ENCODE measurements at regions not wholly inside any gene's neighbourhood (a gene's known extent, or its start where the extent isn't known, plus 50 kb on each side); places are given as distances from the start of the nearest gene placed in this dataset.
A peak's percentile ranks its signal among the peaks of the same experiment; 100 is the strongest.

GRCh38 chr22:34055525-34056200 lies 135.4 kb upstream of the LARGE1 start:
- H3K27me3 ChIP-seq: peaks cover 0 to 5% (median 0%) of the 10 kb centered on the region in 4 donors
- DNase-seq (ENCODE audit: extremely low spot score): peak; percentile 53
- no peaks in the 10 kb centered on the region for H3K36me3 ChIP-seq
- H3K4me1 ChIP-seq: no peaks in the 10 kb centered on the region
- H3K27ac ChIP-seq (replicated peaks in 1 of 4): no peak overlapping the region
- TF ChIP-seq POLR2A (IDR thresholded peaks at IDR 0.05; ENCODE audit: low read depth) (no peak), CTCF (IDR thresholded peaks at IDR 0.05) (no peak), EP300 (IDR thresholded peaks at IDR 0.05) (no peak), POLR2AphosphoS5 (IDR thresholded peaks at IDR 0.05) (no peak)
- intact Hi-C loops (cut with DNase I): no loop called here
- 47% methylated on average over 3 of the region's 3 CpGs for WGBS
- peaks cover 0 to 27% (median 14%) of the 10 kb centered on the region in 4 donors for H3K9me3 ChIP-seq
- no peak overlapping the region for H3K4me3 ChIP-seq

GRCh38 chr22:34057726-34058125 lies 137.4 kb upstream of the LARGE1 start:
- no peak for DNase-seq (ENCODE audit: extremely low spot score)
- H3K27ac ChIP-seq (replicated peaks in 1 of 4): no peak overlapping the region
- no peaks in the 10 kb centered on the region for H3K4me1 ChIP-seq
- H3K27me3 ChIP-seq: peaks cover 0 to 5% (median 0%) of the 10 kb centered on the region in 4 donors
- peaks cover 0 to 27% (median 14%) of the 10 kb centered on the region in 4 donors for H3K9me3 ChIP-seq
- intact Hi-C loops (cut with DNase I): no loop called here
- H3K36me3 ChIP-seq: no peaks in the 10 kb centered on the region
- no peak for TF ChIP-seq CTCF (IDR thresholded peaks at IDR 0.05)
- no peak for TF ChIP-seq POLR2A (IDR thresholded peaks at IDR 0.05; ENCODE audit: low read depth)
- no peak for TF ChIP-seq POLR2AphosphoS5 (IDR thresholded peaks at IDR 0.05)
- TF ChIP-seq EP300 (IDR thresholded peaks at IDR 0.05): no peak
- H3K4me3 ChIP-seq: no peak overlapping the region
- 83% methylated on average over 4 of the region's 4 CpGs for WGBS

GRCh38 chr22:34064696-34065095 lies 144.4 kb upstream of the LARGE1 start:
- WGBS: 65% methylated on average over 7 of the region's 7 CpGs
- H3K4me3 ChIP-seq: no peak overlapping the region
- no peaks in the 10 kb centered on the region for H3K4me1 ChIP-seq
- TF ChIP-seq CTCF (IDR thresholded peaks at IDR 0.05) (no peak), EP300 (IDR thresholded peaks at IDR 0.05) (no peak), POLR2AphosphoS5 (IDR thresholded peaks at IDR 0.05) (no peak), POLR2A (IDR thresholded peaks at IDR 0.05; ENCODE audit: low read depth) (no peak)
- H3K27me3 ChIP-seq: peaks cover 0 to 16% (median 0%) of the 10 kb centered on the region in 4 donors
- H3K36me3 ChIP-seq: no peaks in the 10 kb centered on the region
- H3K9me3 ChIP-seq: peaks cover 0 to 9% (median 4%) of the 10 kb centered on the region in 4 donors
- intact Hi-C loops (cut with DNase I): no loop called here
- DNase-seq (ENCODE audit: extremely low spot score): no peak
- H3K27ac ChIP-seq (replicated peaks in 1 of 4): no peak overlapping the region

- WGBS: 72% methylated on average over 7 of the region's 7 CpGs
- Histone ChIP-seq H3K9me3 (no peaks in the 10 kb centered on the region), H3K4me3 (no peak overlapping the region), H3K4me1 (no peaks in the 10 kb centered on the region), H3K27me3 (peaks cover 0 to 18% (median 0%) of the 10 kb centered on the region in 4 donors), H3K36me3 (no peaks in the 10 kb centered on the region), H3K27ac (replicated peaks in 1 of 4) (no peak overlapping the region)
- no peak for DNase-seq (ENCODE audit: extremely low spot score)
- intact Hi-C loops (cut with DNase I): no loop called here
- TF ChIP-seq POLR2A (IDR thresholded peaks at IDR 0.05; ENCODE audit: low read depth) (no peak), POLR2AphosphoS5 (IDR thresholded peaks at IDR 0.05) (no peak), CTCF (IDR thresholded peaks at IDR 0.05) (no peak), EP300 (IDR thresholded peaks at IDR 0.05) (no peak)
Observed at GRCh38 chr22:34067031-34067430, 146.8 kb upstream of the LARGE1 start.

GRCh38 chr22:34068001-34068400 lies 147.7 kb upstream of the LARGE1 start:
- Histone ChIP-seq H3K36me3 (no peaks in the 10 kb centered on the region), H3K4me1 (no peaks in the 10 kb centered on the region), H3K27ac (replicated peaks in 1 of 4) (no peak overlapping the region), H3K4me3 (no peak overlapping the region), H3K27me3 (peaks cover 0 to 18% (median 0%) of the 10 kb centered on the region in 4 donors), H3K9me3 (no peaks in the 10 kb centered on the region)
- intact Hi-C loops (cut with DNase I): no loop called here
- WGBS: 60% methylated on average over 2 of the region's 2 CpGs
- DNase-seq (ENCODE audit: extremely low spot score): no peak
- TF ChIP-seq POLR2AphosphoS5 (IDR thresholded peaks at IDR 0.05) (no peak), EP300 (IDR thresholded peaks at IDR 0.05) (no peak), POLR2A (IDR thresholded peaks at IDR 0.05; ENCODE audit: low read depth) (no peak), CTCF (IDR thresholded peaks at IDR 0.05) (no peak)
